ENCODE measurements at regions not wholly inside any gene's neighbourhood (a gene's known extent, or its start where the extent isn't known, plus 50 kb on each side); places are given as distances from the start of the nearest gene placed in this dataset.

- no peak for TF ChIP-seq POLR2AphosphoS5 (IDR thresholded peaks at IDR 0.05; ENCODE audit: low read depth)
- TF ChIP-seq ZNF331 (CRISPR knock-in tag; IDR thresholded peaks at IDR 0.05; ENCODE audit: low read depth): no peak
- no peak for TF ChIP-seq JUNB (IDR thresholded peaks at IDR 0.05; ENCODE audit: unreplicated experiment)
Measured at GRCh38 chr3:16052964-16053363, 121.5 kb upstream of the GALNT15 start (continued).

GRCh38 chr3:16053794-16054193 is 120.7 kb upstream of the GALNT15 start:
- DNase-seq (ENCODE audit: low spot score) (no peak), ATAC-seq (no peak)
- TF ChIP-seq ZNF462 (CRISPR knock-in tag; IDR thresholded peaks at IDR 0.05): no peak
- Histone ChIP-seq H3K9me2 (ENCODE audit: insufficient read depth) (no peaks in the 10 kb centered on the region), H3F3A (replicated peaks; ENCODE audit: low read depth) (no peaks in the 10 kb centered on the region), H3K4me3 (no peak overlapping the region), H2AFZ (no peak overlapping the region), H3K27me3 (ENCODE audit: insufficient read depth) (no peaks in the 10 kb centered on the region), H3K27ac (ENCODE audit: low read depth) (no peak overlapping the region), H3K79me2 (replicated peaks; ENCODE audit: insufficient read depth) (no peaks in the 10 kb centered on the region), H4K20me1 (replicated peaks; ENCODE audit: insufficient read depth) (no peaks in the 10 kb centered on the region), H3K4me1 (ENCODE audit: insufficient read depth) (0 out of 2 replicates have a peak, but pooled peaks cover 5% of the 10 kb centered on the region), H3K4me2 (no peak overlapping the region), H3K36me3 (ENCODE audit: insufficient read depth) (no peaks in the 10 kb centered on the region)
- Mint-ChIP-seq H3K27me3 (ENCODE audit: insufficient read depth, low read depth, poor library complexity) (no peaks in the 10 kb centered on the region), H3K27ac (no peak overlapping the region), H3K4me3 (no peak overlapping the region), H3K9me3 (no peaks in the 10 kb centered on the region), H3K4me1 (peaks cover 3% of the 10 kb centered on the region; the same call in 2 of the 3 replicates), H3K36me3 (ENCODE audit: low read depth) (no peaks in the 10 kb centered on the region)

- 0 out of 2 replicates have a peak, but pooled peaks cover 5% of the 10 kb centered on the region for H3K4me1 ChIP-seq (ENCODE audit: insufficient read depth)
- H3K4me2 ChIP-seq: no peak overlapping the region
- no peaks in the 10 kb centered on the region for H3K27me3 ChIP-seq (ENCODE audit: insufficient read depth)
- no peaks in the 10 kb centered on the region for H3F3A ChIP-seq (replicated peaks; ENCODE audit: low read depth)
- no peaks in the 10 kb centered on the region for H4K20me1 ChIP-seq (replicated peaks; ENCODE audit: insufficient read depth)
- no peak overlapping the region for H2AFZ ChIP-seq
- H3K27me3 Mint-ChIP-seq (ENCODE audit: insufficient read depth, low read depth, poor library complexity): no peaks in the 10 kb centered on the region
- no peaks in the 10 kb centered on the region for H3K36me3 ChIP-seq (ENCODE audit: insufficient read depth)
- no peak for TF ChIP-seq ZNF114 (CRISPR knock-in tag; IDR thresholded peaks at IDR 0.05)
- no peak for TF ChIP-seq CREB1 (CRISPR knock-in tag; IDR thresholded peaks at IDR 0.05; ENCODE audit: low read depth)
- TF ChIP-seq POLR2AphosphoS5 (IDR thresholded peaks at IDR 0.05; ENCODE audit: low read depth): no peak
- no peak for TF ChIP-seq STAT1 (IDR thresholded peaks at IDR 0.05; ENCODE audit: unreplicated experiment)
- ATAC-seq: peak; percentile 66
- H3K27ac ChIP-seq (ENCODE audit: low read depth): no peak overlapping the region
- DNase-seq (ENCODE audit: low spot score): no peak
- no peak overlapping the region for H3K4me3 ChIP-seq
- H3K36me3 Mint-ChIP-seq (ENCODE audit: low read depth): no peaks in the 10 kb centered on the region
- no peak overlapping the region for H3K4me3 Mint-ChIP-seq
- H3K4me1 Mint-ChIP-seq: peaks cover 5% of the 10 kb centered on the region; the same call in 2 of the 3 replicates
- H3K9me3 Mint-ChIP-seq: no peaks in the 10 kb centered on the region
- H3K79me2 ChIP-seq (replicated peaks; ENCODE audit: insufficient read depth): no peaks in the 10 kb centered on the region
- H3K9me2 ChIP-seq (ENCODE audit: insufficient read depth): peaks cover 4% of the 10 kb centered on the region; the same call in 1 of the 2 replicates
- no peak overlapping the region for H3K27ac Mint-ChIP-seq
Measured at GRCh38 chr3:16055606-16056211, 118.8 kb upstream of the GALNT15 start.
